Colon (tissue), 2 donors: ENCODE measurements at regions not wholly inside any gene's neighbourhood (a gene's known extent, or its start where the extent isn't known, plus 50 kb on each side); places are given as distances from the start of the nearest gene placed in this dataset.

ENCODE experiments used
- FAIRE-seq: peaks from 2 replicates; lab custom pipeline; 2012; peaks lifted over from hg19 to GRCh38; lab: Jason Lieb, UNC
- donor health status: control.
- donor health status: control.

DNA sequence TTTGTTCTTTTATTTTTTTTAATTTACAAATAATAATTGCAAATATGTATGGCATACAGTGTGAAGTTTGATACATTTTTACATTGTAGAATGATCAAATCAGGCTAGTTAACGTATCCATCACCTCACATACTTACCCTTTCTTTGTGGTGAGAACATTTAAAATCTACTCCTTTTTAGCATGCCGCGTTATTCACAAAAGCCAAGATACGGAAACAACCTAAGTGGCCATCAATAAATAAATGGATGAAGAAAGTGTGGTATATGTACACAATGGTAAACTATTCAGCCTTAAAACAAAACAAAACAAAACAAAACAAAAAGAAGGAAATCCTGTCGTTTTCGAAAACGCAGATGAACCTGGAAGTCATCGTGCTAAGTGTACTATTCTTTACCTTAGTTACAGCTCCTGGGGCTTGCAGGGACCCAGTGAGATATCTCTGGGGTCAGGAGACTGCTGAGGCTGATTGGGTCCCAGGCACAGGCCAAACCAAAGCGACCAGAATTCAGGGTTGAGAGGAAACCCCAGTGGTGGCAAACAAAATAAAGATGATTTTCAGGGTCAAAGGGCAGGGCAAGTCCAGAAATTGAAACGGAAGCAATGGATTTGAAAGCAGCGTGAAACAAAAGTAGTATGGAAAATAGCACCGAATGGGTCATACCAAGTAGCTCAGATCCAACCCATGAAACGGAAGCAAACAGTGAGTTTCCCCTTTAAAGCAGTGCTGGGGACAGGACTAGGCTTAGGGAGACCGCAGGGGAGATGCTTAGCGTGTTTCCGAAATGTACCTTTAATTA lies 188.2 kb downstream of the PLPP3 start:
- FAIRE-seq = no peak

DNA sequence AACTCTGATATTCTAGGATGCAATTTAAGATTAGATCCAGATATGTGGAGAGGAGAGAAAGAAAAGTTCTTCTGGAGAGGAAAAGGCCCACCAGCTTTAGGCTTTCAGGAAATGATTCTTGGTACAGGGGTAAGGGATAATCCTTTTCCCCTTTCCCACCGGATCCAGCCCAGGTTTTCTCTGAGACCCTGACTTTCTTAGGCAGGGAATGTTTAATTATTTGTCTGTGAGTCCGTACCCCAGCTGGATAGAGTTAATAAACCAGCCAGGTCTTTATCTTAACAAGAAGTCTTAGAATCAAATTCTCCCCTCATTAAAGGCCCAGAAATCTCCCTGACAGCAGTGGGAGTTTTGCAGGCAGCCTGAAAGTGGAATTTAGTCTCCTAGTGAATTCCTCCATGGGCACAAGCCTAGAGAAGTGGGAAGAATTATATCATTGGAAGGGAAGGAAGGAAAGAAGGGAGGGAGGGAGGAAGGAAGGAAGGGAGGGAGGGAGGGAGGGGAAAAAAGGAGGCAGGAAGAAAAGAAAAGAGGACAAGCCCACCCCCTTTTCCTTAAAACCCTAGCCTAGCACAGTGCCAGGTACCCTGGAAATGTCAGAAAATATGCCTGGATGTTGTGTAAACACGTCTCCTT lies 189.0 kb downstream of the PLPP3 start:
- FAIRE-seq = no peak

DNA sequence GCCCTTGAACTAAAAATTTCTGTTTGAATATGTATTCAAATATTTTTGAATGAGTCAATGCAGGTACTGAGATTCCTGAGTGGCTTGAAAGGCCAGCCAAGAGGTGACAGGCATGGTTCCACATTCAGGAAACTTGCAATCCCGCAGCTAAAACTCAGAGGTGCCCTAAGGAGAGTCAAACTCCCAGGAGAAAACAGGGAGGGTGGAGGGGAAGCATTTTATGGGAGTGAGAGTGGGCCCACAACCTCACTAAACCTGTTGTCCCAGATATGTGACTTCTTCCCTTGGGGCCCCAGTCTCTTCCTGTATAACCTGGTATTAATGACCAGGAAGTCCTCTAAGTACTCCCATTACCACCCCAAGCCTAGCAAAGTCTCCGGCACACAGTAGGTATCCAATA lies 189.6 kb downstream of the PLPP3 start:
- no peak for FAIRE-seq

DNA sequence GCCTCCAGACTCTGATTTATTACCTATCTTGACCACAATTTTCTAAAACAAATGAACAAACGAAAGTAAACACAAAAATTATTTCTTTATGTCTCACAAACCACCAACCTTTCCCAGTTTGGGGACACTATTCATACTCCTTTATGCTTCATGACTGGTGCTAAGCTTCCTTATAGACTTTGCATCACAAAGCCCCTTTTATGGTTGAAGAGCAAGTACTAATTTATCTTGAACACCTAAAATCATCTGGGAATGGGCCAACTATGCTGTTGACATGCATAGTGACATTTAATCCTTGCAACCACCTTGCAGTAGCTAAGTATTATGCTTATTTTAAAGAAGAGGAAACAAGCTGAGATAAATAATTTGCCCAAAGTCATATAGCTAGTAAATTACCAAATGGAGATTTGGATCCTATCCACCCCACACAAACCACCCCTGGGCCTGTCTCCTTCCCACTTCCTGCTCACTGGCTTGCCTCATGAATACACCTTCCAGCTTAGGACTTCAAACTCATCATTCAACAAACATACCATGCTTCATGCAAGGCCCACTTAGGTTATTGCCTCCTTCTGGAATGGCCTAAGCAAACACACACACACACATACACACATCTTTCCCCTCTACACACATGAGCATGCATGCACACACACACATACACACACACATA lies 192.2 kb downstream of the PLPP3 start:
- FAIRE-seq = no peak

DNA sequence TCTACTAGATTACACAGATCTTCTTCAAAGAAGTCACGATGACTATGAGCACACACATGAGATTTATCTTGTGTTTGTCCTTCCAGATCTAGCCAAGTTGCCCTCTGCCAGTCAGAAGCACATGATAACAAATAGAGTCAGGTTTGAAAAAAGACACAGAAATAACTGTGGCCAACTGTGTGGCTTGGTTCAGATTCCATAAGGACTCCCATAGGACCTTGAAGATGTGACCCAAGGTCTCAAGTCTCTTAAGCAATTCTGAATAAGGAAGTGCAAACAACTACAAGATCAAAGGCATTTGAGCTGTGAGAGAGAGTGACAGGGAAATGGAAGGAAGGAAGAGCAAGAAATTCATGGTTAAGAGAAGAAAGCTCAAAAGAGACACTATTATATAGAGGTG lies 194.0 kb downstream of the PLPP3 start:
- FAIRE-seq = no peak

DNA sequence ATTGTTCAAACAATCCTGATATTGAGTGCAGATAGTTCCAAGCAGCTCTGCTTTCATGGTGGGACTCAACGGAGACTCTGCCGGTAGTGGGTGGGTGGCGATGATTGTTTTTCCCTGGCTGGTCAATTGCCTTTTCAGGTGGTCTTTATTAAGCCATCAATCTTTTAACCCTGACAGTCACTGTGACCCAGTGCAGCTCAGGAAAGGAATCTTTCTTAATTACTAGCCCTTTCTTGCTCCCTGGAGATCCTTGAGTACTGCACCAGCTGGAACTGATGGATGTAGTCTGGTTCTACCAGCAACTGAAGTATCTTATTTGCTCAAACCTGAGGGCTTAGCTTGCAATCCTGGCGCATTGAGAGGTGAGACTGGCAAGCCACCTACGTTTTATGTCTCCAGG lies 196.4 kb downstream of the PLPP3 start:
- no peak for FAIRE-seq

DNA sequence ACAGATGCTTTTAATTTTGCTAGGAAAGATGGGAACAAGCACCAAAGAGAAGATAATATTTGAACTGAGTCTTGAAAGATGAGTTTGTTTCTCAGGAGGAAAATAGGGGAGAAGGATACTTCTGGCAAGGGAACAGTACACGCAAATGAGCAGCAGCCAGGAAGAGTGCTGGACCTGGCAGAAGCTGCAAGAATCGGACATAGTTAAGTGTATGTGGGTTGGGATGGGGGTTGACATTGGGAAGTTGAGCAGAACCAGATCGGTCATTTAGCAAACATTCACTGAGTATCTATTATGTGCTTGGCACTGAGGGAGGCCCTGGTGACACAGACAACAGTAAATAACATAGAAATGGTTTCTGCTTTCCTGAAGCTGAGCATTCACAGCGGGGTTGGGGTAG lies 198.8 kb downstream of the PLPP3 start:
- no peak for FAIRE-seq

DNA sequence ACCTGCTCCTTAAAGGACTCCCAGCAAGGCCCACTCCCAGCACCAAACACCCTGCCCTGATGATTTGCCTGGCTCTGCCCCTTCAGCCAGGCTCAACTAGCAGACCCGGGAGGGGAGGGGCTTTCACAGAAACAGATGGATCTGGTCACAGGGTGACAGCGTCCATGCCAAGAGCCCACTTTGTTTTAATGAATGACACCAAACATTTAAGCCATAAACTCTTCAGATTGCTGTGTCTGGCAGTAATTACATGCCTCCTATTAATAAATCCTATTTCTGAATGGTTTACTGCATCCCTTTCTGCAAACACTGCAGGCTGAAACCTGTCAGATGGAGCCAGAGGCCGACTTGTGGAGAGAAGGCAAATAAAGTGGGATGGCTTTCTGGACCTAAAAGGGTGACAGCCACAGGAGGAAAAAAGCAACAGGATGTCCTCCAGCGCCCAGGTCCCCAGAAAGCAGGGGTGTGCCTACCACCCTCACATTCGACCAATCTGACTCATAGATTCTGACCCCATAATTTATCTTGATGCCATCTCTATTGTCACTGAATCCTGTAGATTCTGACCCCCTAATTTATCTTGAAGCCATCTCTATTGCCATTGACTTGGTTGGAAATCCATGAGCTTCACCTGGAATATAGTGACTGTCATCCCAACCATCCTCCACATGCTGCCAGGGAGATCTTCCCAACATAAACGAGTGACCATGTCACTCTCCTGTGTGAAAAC lies 200.9 kb downstream of the PLPP3 start:
- no peak for FAIRE-seq

DNA sequence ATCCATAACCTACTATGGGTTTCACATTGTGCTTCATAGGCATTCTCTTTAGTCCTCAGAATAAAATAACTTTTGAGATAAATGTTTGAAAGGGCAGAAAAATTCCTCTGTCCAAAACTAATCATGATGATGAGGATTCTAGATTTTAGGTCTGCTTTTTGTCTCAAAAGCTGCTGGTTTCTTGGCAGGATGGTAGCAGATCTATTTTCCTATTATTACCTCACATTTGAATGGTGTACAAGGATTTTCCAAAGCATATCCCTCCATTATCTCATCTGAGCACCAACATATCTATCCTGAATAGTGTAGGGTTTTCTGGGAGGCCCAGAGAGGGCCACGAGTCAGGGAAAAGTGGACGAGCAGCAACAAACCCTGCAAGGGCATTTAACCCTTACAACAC lies 201.9 kb downstream of the PLPP3 start:
- no peak for FAIRE-seq

DNA sequence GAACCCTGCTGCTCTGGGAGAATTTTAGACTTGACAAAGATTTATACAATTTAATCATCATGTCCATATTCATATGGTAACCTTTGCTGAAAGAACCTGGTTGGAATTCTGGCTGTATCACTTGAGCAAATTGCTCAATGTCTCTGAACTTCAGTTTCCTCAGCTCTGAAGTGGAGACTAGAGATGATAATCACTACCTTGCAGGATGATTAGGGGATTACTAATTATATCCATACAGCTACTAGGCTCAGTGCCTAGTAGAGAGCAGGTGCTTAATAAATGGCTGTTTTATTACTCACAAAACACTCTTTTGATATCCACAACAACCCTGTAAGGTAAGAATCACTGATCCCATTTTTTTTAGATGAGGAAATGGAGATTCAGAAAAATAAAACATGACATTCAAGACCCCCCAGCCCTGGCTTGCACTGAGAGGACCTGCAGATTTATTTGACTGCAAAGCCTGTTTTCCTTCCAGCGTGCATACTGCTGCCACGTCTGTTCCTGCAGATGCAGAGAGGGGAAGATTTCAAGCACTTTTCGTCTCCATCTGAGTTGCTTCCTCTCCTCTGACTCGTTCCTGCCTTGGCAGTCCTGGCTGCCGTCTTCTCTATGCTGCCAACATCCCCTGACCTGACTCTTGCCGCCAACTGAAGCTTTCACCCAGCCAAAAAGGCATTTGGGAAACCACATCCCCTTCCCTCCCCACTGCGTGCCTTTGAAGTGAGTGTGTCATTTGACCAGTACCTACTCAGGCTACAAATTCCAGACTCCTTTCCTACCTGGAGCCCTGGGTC lies 203.0 kb downstream of the PLPP3 start:
- FAIRE-seq = no peak

DNA sequence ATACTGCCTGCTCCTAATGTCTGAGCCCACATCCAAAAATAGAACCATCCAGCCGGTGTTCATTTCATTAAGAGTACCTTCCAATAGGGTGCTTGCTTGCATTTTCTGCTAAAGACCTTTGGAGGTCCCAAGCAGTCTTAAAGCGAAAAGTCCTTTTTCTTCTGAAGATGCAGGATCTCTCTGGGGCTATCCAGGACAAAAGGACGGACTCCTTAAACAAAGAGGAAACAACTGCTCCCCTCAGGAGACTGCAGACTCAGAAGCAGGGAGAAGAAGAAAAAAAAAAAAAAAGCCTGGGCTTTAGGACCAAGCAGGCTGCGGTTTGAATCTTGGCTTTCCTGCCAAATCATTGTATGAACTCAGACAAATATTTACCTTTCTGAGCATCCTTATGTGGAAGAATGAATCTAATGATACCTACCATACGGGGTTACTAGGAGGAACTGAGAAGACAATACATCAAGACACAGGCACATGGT lies 204.0 kb downstream of the PLPP3 start:
- FAIRE-seq = no peak

DNA sequence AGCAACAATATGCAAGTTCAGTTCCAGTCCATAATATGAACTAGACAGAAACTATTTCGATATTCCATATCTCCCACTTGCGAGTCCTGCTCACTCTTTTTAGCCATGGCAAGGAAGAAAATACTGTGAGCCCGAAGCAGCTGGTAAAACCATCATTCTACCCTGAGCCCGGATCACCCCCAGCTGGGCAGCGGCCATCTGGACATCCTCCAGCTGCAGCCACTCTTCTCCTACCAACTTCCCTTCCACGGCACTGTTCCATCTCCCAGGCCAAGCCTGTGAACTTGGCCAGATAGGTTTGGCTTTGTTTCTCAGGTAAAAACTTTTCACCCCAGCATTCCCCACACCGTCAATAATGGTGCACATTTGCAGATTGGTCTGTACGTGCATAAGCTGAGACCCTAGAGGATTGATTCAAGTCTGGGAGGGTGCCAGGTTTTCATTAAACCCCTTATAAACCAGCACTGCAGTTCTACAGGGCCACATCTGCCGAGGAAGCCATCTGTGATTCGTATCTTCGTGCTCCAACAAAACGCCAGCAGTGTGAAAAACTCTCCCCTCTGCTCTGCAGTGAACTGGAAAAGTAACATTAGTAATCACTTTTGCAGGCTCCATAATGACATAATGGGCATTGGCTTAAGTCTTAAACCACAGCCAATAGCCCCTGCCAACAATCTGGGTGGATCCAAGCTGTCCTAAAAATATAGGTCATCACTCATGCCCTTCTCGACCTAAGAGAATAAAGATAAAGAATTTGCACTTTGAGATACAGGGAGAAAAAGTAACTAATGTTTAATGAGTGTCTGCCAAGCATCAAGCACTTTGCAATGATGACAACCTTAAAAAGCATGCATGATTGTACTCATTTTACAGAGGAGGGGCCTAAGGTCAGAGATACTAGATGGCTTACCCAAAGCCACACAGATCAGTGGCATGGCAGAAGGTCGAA lies 205.1 kb downstream of the PLPP3 start:
- FAIRE-seq = no peak

DNA sequence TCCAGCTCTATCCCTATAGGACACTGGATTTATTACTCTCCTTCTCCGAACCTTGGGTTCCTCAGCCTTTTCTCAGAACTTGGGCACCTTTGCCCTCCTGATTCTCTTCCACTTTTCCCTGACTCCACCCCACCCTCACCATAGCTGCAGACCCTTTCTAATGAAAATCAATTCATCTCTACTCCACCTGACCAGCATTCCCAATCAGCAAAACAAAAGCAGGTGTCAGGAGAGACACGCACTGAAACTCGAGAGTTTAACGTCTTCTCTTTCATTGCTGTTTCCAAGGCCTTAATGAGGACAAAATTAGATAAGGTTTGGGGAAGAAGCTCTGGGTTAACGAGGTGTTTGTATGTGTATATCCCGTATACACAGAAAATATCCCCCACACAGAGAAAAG lies 208.8 kb downstream of the PLPP3 start:
- FAIRE-seq = no peak

DNA sequence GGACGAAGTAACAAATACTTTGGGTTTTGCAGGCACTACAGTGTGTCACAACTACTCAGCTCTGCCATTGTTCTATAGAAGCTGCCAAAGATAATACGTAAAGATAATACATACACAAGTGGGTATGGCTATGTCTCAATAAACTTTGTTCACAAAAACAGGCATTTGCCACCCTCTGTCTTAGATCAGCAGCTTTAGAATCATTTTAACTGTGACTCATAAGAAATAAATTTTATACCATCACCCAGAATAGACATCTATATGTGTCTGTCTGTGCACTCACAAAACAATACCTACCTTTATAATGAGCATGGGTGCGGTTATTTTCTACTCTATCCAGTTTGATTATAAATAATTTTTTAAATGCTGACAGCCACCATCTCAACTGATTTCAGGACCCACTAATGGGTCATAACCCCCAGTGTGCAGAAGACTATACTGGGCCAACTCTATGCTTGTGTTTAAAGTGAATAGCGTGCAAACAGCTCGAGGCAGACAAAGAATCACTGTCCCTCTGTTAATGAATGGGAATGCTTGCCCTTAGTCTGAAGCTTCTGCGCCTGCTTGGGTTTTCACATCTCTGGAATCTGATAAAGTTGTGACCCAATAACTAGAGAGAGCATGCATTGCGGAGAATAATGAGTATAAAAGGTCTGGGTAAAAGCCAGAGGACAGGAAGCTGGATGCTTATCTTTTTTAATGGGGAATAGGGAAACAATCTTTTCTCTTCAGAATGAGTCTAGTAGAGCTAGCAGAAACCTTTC lies 216.2 kb downstream of the PLPP3 start:
- no peak for FAIRE-seq

DNA sequence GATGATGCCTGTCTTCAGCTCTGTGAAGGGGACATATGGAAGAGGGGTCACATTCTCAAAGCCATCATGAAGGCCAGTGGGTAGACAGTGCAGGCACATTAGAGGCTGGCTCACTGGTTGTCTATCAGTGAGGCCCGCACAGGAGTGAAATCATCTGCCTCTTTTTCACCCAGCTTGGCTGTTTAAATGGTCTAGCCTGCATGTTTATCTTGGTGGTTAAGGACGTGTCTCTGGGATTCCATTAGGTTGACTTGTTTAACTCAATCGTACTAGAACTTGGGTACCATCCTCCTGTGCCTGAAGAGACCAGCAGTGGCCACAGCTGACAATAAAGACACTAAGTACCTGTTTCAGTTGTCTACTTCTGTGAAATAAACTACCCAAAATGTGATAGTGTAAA lies 219.3 kb downstream of the PLPP3 start:
- FAIRE-seq = no peak

DNA sequence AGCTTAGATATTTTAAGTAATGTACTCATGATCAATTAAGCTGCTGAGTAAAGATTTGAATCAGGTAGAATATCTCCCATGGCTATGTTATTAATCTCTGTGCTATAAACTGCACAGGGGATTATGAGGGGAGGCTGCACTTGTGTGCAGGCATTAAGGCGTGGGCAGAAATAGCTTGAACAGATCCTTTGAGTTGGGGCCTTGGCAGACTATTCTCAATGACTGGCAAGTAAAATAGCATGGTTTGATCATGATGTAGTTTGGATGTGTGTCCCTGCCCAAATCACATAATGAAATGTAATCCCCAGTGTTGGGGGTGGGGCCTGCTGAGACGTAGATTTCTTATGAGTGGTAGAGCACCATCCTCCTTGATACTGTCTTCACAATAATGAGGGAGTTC lies 220.3 kb downstream of the PLPP3 start:
- no peak for FAIRE-seq

DNA sequence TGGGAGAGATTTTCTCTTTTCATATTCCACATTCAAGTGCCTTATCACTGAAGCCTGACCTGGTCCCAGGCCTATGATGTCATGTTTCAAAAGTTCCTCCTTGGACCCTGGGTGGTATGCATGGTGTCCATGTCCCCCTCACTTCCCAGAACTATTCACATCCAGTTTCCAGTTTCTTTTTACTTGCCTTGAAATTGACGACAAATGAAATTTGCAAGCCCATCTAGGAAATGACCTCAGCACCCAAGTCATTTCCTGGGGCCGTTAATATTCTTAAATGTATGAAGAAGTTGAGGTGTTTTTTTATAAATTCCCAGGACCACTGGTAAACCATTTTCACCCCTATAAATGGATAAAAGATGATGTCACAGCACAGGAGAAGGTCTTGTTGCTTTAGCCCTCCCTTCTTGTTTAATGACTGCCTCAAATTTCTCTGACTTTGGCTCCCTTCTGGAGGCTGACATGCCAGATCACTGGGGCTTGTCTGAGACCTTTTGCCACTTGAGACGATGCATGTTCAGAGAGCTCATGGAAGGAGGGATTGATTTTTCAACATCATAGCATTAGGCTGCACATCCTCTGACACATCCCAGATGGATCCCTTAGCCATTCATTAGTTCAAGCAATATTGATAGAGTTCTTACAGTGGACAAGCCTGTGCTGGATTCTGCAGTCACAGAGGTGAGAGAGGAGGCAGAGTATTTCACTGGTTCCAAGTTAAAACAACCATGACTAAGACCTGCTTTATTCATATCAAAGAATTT lies 221.3 kb downstream of the PLPP3 start:
- no peak for FAIRE-seq

DNA sequence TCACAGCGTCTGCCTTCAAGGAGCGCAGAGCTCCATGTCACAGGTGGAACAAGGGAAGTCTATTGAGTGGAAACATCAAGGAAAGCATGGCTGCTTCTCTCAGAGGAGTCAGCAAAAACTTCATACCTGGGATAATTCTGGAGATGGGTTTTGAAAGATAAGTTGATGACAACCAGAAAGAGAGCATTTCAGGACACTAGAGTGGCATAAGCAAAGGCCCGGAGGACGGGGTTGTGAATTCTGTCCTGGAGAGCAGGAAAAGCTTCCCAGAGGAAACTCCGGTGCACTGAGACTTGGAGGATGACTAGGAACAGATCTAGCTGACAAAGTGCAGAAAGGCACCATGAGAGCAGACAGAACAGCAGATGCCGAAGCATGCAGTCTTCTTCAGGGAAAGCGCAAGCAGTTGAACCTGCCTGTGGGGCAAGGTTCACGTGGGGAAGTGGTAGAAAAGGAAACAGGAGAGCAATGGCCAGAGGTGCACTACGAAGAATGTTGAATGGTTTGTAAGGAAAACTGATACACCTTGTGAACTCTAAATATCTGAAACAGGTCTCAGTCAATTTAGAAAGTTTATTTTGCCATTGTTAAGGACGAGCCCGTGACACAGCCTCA lies 222.9 kb downstream of the PLPP3 start:
- no peak for FAIRE-seq

DNA sequence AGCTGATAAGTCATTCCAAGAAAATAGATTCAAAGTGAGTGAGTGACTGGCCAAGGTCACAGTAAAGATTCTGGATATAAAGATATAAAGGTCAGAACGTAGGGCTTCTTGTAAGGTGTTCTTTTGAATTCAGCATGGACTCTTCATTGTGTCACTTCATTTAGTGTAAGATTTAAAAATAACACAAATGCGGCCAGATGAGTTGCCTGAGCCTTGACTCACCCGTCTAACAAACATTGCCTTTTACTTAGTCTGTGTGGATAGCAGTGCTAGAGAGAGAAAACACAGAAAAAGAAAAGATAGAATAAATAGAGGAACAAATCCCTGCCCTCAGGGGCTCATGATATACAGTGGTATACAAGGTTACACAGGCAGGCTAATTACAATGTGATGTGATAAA lies 223.4 kb downstream of the PLPP3 start:
- FAIRE-seq = no peak
